ENCODE measurements at regions not wholly inside any gene's neighbourhood (a gene's known extent, or its start where the extent isn't known, plus 50 kb on each side); places are given as distances from the start of the nearest gene placed in this dataset.

GRCh38 chr10:108392286-108392685 is 1227.8 kb upstream of the SORCS1 start:
- no peak overlapping the region for H3K9ac ChIP-seq (ENCODE audit: low read length)
- no peaks in the 10 kb centered on the region for H3K36me3 ChIP-seq (ENCODE audit: insufficient read depth, low read length)
- TF ChIP-seq TAF1 (IDR thresholded peaks at IDR 0.05; ENCODE audit: low read depth) (no peak), EZH2 (IDR thresholded peaks at IDR 0.05; ENCODE audit: borderline replicate concordance, insufficient read depth, low read length, poor library complexity, severe bottlenecking) (no peak)
- no peak overlapping the region for H2AFZ ChIP-seq (ENCODE audit: low read depth, low read length)
- no peaks in the 10 kb centered on the region for H3F3A ChIP-seq (ENCODE audit: insufficient read depth, low read length, poor library complexity, severe bottlenecking)
- H3K27ac ChIP-seq (ENCODE audit: low read length), result no peak overlapping the region
- H3K9me2 ChIP-seq (ENCODE audit: insufficient read depth, low read length), result no peaks in the 10 kb centered on the region
- H3K27me3 ChIP-seq (ENCODE audit: insufficient read depth, low read depth, low read length), result no peaks in the 10 kb centered on the region
- no peaks in the 10 kb centered on the region for H3K79me2 ChIP-seq (replicated peaks; ENCODE audit: insufficient read depth, low read length)
- no peaks in the 10 kb centered on the region for H4K20me1 ChIP-seq (ENCODE audit: insufficient read depth)
- H3K4me3 ChIP-seq (ENCODE audit: low read length), result no peak overlapping the region
- no peak overlapping the region for H3K4me2 ChIP-seq (ENCODE audit: low read length)
- H3K9me3 ChIP-seq (ENCODE audit: low read length), result no peaks in the 10 kb centered on the region

- H2AFZ ChIP-seq (ENCODE audit: low read depth, low read length), result no peak overlapping the region
- no peak overlapping the region for H3K9ac ChIP-seq (ENCODE audit: low read length)
- no peaks in the 10 kb centered on the region for H3K36me3 ChIP-seq (ENCODE audit: insufficient read depth, low read length)
- no peaks in the 10 kb centered on the region for H3K9me2 ChIP-seq (ENCODE audit: insufficient read depth, low read length)
- no peaks in the 10 kb centered on the region for H3K9me3 ChIP-seq (ENCODE audit: low read length)
- H3K79me2 ChIP-seq (replicated peaks; ENCODE audit: insufficient read depth, low read length), result no peaks in the 10 kb centered on the region
- no peak for TF ChIP-seq EP300 (conservative IDR thresholded peaks at IDR 0.05; ENCODE audit: poor library complexity, severe bottlenecking)
- no peak for TF ChIP-seq SMC3 (conservative IDR thresholded peaks at IDR 0.05; ENCODE audit: poor library complexity)
- no peak for TF ChIP-seq CTCF (IDR thresholded peaks at IDR 0.05; ENCODE audit: poor library complexity, severe bottlenecking)
- TF ChIP-seq TAF1 (IDR thresholded peaks at IDR 0.05; ENCODE audit: low read depth), result no peak
- TF ChIP-seq REST (IDR thresholded peaks at IDR 0.05; ENCODE audit: borderline replicate concordance), result no peak
- TF ChIP-seq EZH2 (IDR thresholded peaks at IDR 0.05; ENCODE audit: borderline replicate concordance, insufficient read depth, low read length, poor library complexity, severe bottlenecking), result no peak
- TF ChIP-seq POLR2AphosphoS5 (IDR thresholded peaks at IDR 0.05), result no peak
- no peak for TF ChIP-seq MXI1 (conservative IDR thresholded peaks at IDR 0.05; ENCODE audit: poor library complexity, severe bottlenecking)
- no peak for TF ChIP-seq RAD21 (conservative IDR thresholded peaks at IDR 0.05)
- H3K27ac ChIP-seq (ENCODE audit: low read length), result no peak overlapping the region
- H3K4me2 ChIP-seq (ENCODE audit: low read length), result no peak overlapping the region
- no peak overlapping the region for H3K4me3 ChIP-seq (ENCODE audit: low read length)
- no peaks in the 10 kb centered on the region for H3F3A ChIP-seq (ENCODE audit: insufficient read depth, low read length, poor library complexity, severe bottlenecking)
- no peaks in the 10 kb centered on the region for H3K27me3 ChIP-seq (ENCODE audit: insufficient read depth, low read depth, low read length)
- H4K20me1 ChIP-seq (ENCODE audit: insufficient read depth), result no peaks in the 10 kb centered on the region
These were observed 1224.2 kb upstream of the SORCS1 start for GRCh38 chr10:108388706-108389105.

GRCh38 chr10:108385963-108386362 is 1221.5 kb upstream of the SORCS1 start:
- Histone ChIP-seq H3K9me3 (ENCODE audit: low read length) (no peaks in the 10 kb centered on the region), H3F3A (ENCODE audit: insufficient read depth, low read length, poor library complexity, severe bottlenecking) (no peaks in the 10 kb centered on the region), H3K36me3 (ENCODE audit: insufficient read depth, low read length) (no peaks in the 10 kb centered on the region), H3K27ac (ENCODE audit: low read length) (no peak overlapping the region), H3K4me3 (ENCODE audit: low read length) (no peak overlapping the region), H3K4me2 (ENCODE audit: low read length) (no peak overlapping the region), H3K27me3 (ENCODE audit: insufficient read depth, low read depth, low read length) (no peaks in the 10 kb centered on the region), H3K9me2 (ENCODE audit: insufficient read depth, low read length) (no peaks in the 10 kb centered on the region), H3K9ac (ENCODE audit: low read length) (no peak overlapping the region), H4K20me1 (ENCODE audit: insufficient read depth) (no peaks in the 10 kb centered on the region), H2AFZ (ENCODE audit: low read depth, low read length) (no peak overlapping the region), H3K79me2 (replicated peaks; ENCODE audit: insufficient read depth, low read length) (no peaks in the 10 kb centered on the region)
- TF ChIP-seq EP300 (conservative IDR thresholded peaks at IDR 0.05; ENCODE audit: poor library complexity, severe bottlenecking) (no peak), TAF1 (IDR thresholded peaks at IDR 0.05; ENCODE audit: low read depth) (no peak), EZH2 (IDR thresholded peaks at IDR 0.05; ENCODE audit: borderline replicate concordance, insufficient read depth, low read length, poor library complexity, severe bottlenecking) (no peak), REST (IDR thresholded peaks at IDR 0.05; ENCODE audit: borderline replicate concordance) (no peak), CTCF (IDR thresholded peaks at IDR 0.05; ENCODE audit: poor library complexity, severe bottlenecking) (no peak), POLR2AphosphoS5 (IDR thresholded peaks at IDR 0.05) (no peak), RAD21 (conservative IDR thresholded peaks at IDR 0.05) (no peak), SMC3 (conservative IDR thresholded peaks at IDR 0.05; ENCODE audit: poor library complexity) (no peak), MXI1 (conservative IDR thresholded peaks at IDR 0.05; ENCODE audit: poor library complexity, severe bottlenecking) (no peak)
